ENCODE measurements at regions not wholly inside any gene's neighbourhood (a gene's known extent, or its start where the extent isn't known, plus 50 kb on each side); places are given as distances from the start of the nearest gene placed in this dataset.

- DNase-seq = no peak
These were observed 301.3 kb downstream of the FBXW7 start for GRCh38 chr4:152234571-152234970.

GRCh38 chr4:152232271-152232670, 303.6 kb downstream of the FBXW7 start:
- DNase-seq = no peak

GRCh38 chr4:152229782-152230289, 306.1 kb downstream of the FBXW7 start:
- no peak for DNase-seq

DNA sequence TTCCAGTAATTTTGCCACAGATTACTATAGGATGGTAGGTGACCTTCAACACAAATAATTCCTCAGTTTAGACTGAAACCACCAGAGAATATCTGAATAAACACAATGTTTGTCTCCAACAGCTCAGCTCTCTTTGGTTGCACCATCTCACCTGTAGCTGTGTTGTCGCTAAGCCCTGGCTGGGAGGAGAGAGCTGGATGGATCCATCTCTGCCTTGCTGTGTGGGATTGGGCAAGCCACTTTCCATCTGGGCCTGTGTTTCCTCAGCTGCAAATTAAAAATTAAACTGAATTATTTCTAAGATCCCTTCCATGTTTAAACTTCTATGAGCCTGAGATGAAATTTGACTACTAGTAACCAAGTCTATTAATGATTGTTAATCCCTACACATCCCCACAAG, 310.2 kb downstream of the FBXW7 start:
- DNase-seq = no peak

DNA sequence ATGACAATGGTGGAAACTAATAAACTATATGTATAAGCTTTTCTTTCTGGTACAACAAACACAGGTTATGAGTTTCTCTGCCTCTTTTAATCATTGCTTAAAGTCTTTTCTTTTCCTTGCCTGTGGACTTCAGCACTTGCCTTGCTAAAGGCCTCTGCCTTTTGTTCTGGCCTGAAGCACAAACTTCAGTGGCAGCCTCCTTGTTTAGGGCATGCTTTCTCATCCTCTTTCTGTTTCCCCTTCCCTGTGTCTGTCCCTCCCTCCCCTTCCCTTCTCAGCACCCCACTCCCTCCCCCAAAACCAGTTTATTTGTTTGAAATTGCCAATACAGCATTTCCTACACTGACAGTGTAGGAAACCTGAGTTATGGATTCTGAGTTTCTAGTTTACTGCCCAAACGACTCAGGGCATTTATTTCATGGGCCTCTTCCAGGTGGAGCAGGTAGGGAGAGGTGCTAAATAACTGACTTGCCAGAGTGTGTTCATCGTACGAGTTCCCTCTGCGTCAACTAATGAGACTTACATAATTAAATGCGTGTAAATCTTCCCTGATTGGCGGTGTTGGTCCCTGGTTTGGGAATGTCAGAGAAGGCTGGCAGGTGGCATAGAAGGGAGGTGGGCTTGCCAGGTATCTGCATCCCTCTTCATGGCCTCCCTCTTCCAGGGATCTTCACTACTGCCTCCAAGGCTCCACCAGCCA, 311.0 kb downstream of the FBXW7 start:
- no peak for DNase-seq

GRCh38 chr4:152224223-152224622, 311.7 kb downstream of the FBXW7 start:
- DNase-seq = no peak

GRCh38 chr4:152223600-152223999, 312.3 kb downstream of the FBXW7 start:
- DNase-seq = no peak

DNA sequence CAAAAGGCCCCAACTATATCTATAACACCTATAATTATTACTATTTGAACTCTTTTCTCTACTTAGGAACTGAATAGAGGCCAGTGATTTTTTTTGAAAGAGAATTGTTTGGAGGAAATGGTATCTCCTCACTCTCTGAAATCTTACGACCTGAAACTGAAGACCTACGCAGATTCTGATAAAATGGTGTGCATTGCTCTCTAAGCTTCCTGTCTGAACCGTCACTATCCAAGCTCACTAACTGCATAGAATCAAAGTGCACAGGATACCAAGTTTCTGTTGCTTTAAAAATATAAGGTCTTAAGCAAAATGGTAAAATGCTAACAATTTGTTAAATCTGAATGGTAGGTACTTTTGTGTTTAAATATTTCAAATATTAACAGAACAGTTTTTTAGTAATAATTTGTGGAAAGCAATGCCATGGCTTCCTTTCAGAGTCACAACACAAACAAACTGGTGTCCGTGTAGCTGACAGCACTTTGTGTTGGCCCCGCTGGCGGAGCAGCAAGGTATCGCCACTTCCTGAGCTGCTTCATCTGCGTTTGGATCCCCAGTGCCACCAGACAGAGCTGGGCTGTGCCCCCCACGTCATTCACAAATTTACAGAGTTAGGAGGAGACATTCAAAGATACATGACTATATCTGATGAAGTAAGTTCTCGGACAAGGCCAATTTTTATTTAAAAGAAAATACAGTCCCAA, 313.9 kb downstream of the FBXW7 start:
- no peak for DNase-seq

DNA sequence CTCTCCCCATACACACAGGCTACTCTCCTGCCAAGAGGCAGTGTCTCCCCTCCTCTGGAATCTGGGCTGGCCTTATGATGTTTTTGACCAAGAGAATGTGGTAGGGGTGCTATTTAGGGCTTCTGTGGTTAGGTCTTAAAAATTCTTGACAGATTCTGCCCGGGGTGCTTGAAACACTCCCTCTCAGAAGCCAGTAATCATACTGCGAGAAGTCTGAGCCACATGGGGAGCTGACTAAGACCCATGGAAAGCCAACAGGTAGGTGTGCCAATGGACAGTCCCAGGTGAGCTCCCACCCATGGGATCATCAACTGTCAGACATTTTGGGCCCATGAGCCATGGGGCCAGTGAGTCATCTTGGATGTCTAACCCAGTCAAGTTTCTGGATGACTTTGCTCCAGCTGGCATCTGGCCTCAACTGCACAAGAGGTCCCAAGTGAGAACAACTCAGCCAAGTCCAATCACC, 315.7 kb downstream of the FBXW7 start:
- DNase-seq = peak; percentile 46 to 55

DNA sequence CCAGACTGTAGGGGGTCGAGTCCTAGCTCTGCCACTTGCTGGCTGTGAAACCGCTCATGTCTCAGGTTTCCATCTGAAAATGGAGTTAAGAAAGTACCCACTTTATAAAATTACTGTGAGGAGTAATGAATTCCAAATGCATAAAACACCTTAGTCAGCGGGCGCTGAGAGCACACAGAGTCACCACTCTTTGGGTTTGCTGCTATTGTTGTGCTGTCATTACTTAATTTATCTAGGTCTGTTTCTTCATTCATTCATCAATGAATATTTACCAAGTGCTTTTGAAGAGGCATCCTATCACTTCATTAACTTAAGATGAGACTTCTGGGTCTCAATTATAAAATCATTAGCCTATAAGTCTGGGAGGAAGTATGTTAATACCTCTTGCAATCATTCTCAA, 317.3 kb downstream of the FBXW7 start:
- no peak for DNase-seq

GRCh38 chr4:152217896-152218295, 318.0 kb downstream of the FBXW7 start:
- DNase-seq = no peak

DNA sequence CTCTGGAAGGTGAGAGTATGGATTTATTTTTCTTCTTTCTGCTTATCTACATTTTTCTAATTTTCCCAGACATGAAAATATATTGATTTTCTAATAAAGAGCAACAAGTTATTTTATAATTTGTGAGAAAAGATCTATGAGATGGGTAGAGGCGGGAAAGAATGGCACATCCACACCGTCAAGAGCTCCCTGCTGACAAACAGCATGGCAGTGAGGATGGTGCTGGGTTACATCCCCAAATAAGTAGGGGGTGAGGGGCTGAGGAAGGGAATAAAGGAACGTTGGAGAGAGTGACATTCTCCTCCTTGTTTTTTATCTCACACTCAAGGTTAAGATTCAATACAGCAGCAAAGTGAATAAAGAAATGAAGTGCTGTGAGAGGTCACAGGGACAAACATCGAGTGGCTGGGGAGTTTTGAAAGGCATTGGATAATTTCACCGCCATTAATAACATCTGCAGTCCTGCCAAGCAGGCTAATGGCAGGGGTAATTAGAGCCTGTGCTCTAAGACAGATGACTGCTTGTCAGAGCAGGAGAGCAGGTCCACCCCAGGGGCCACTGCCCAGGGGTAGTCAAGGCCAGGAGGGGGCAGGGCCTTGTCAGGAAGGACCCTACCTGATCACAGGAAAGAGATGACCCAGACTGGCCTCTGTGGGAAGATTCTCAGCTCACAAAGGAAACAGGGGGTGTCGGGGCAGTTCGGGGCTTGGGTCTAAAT, 323.8 kb downstream of the FBXW7 start:
- no peak for DNase-seq

GRCh38 chr4:152209772-152210493, 326.0 kb downstream of the FBXW7 start:
- DNase-seq = no peak

- no peak for DNase-seq
These were observed 328.5 kb downstream of the FBXW7 start for GRCh38 chr4:152207378-152207720.

DNA sequence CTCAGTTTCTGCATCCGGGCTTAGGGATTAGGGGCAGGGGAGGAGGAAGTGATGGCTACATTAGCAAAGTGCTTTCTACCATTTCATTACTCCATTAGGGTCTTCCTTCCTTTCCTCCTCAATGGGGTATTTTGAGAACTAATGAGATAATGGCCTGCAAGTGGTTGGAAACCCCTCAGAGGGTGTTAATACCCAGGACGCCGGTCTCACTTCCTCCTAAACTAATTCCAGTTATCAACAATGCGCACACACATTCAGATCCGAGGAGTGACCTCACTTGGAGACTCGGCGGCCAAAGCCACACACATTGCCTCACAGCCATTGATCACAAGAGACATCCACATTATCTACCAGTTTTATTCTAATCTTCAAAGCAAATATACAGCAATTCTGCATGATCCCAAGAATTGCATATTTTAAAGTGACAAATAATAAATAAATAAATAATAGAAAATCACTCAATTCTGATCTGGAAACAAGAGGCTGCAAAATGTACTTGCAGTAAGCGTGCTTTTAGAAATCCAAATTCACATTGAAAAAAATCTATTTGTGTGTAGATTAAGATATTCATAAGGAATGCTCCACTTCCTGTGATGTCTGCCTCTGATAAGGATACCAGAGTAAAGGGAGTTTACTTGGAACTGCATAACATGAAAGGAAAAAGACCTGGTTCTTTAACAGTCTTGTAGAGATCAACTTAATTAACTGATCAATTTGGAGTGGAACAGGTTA, 329.1 kb downstream of the FBXW7 start:
- DNase-seq = no peak

GRCh38 chr4:152206185-152206584, 329.7 kb downstream of the FBXW7 start:
- no peak for DNase-seq

GRCh38 chr4:152202415-152202814, 333.5 kb downstream of the FBXW7 start:
- no peak for DNase-seq

GRCh38 chr4:152200511-152201333, 335.2 kb downstream of the FBXW7 start:
- no peak for DNase-seq

GRCh38 chr4:152197211-152197610, 338.7 kb downstream of the FBXW7 start:
- DNase-seq = no peak

DNA sequence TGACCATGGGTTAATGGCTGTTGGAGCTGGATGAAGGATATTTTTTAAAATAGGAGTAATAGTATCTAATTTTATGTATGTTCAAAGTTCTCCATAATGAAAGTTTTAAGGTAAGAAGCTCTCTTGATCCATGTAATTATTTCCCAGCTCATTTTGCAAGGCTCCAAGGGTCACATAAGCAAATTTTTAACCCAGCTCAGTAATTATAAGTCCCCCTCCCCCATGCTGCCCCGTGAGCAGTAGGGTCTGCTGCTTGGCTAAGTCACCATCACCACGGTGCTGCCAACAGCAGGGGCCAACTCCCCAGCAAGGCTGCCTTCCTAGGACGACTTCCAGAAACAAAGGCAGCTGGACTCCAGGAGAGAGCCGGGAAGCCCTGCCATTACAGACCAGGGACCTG, 340.0 kb downstream of the FBXW7 start:
- no peak for DNase-seq

- DNase-seq = no peak
These were observed 342.8 kb downstream of the FBXW7 start for GRCh38 chr4:152193059-152193458.
